Fibroblast of the aortic adventitia (primary cell): ENCODE measurements at regions not wholly inside any gene's neighbourhood (a gene's known extent, or its start where the extent isn't known, plus 50 kb on each side); places are given as distances from the start of the nearest gene placed in this dataset.

ENCODE experiments used
- DNase-seq: peaks from one replicate; pipeline ENCODE4 v3.0.0-alpha.2; 2010; ENCODE audit warnings: low read depth
- H3K4me3 ChIP-seq: 2 replicates; pipeline ENCODE4 v1.5.1; 2011; ENCODE audit warnings: low read depth, mild to moderate bottlenecking, control low read depth, low read length, moderate library complexity
- CTCF ChIP-seq: IDR thresholded peaks from 2 replicates; pipeline ENCODE4 v1.5.1; 2011; ENCODE audit warnings: mild to moderate bottlenecking, low read length, control low read depth, inconsistent platforms; ENCODE audit not compliant: insufficient read depth

- no peak overlapping the region for H3K4me3 ChIP-seq
- TF ChIP-seq CTCF = no peak
- DNase-seq = peak; percentile 46
These were observed 101.4 kb downstream of the BTC start for GRCh38 chr4:74692972-74693371.
